Muscle layer of colon (tissue), 2 donors: ENCODE measurements at regions not wholly inside any gene's neighbourhood (a gene's known extent, or its start where the extent isn't known, plus 50 kb on each side); places are given as distances from the start of the nearest gene placed in this dataset.
A peak's percentile ranks its signal among the peaks of the same experiment; 100 is the strongest.

ENCODE experiments used
- H3K27ac ChIP-seq: one replicate; pipeline ENCODE4 v1.7.0; 2013; ENCODE audit warnings: low read depth, mild to moderate bottlenecking, low read length, moderate library complexity
- H3K27me3 ChIP-seq, 2 donors: one replicate each; pipeline ENCODE4 v1.7.0; 2013; ENCODE audit warnings: low read length in 2 of 2, mild to moderate bottlenecking in 2 of 2; ENCODE audit not compliant: insufficient read depth in 2 of 2, control insufficient read depth in 1 of 2
- H3K36me3 ChIP-seq: one replicate; pipeline ENCODE4 v1.7.0; 2013; ENCODE audit warnings: mild to moderate bottlenecking, low read length; ENCODE audit not compliant: insufficient read depth
- H3K4me1 ChIP-seq: one replicate; pipeline ENCODE4 v1.7.0; 2013; ENCODE audit warnings: mild to moderate bottlenecking, low read length; ENCODE audit not compliant: insufficient read depth
- H3K4me3 ChIP-seq, 2 donors: one replicate each; pipeline ENCODE4 v1.7.0; 2013; ENCODE audit warnings: low read length in 2 of 2, low read depth in 1 of 2, mild to moderate bottlenecking in 1 of 2, moderate library complexity in 1 of 2
- H3K9ac ChIP-seq: one replicate; pipeline ENCODE4 v1.7.0; 2013; ENCODE audit warnings: low read length
- H3K9me3 ChIP-seq: one replicate; pipeline ENCODE4 v1.7.0; 2013; ENCODE audit warnings: mild to moderate bottlenecking, low read length
- donor health status: abdominal sarcoma.
- donor health status: Adenocarcinoma of cecum.

GRCh38 chr3:56921573-56922453 lies 120.1 kb upstream of the ARHGEF3 start:
- H3K4me3 ChIP-seq, result peak overlapping the region; percentile 17 to 53
- no peak overlapping the region for H3K9ac ChIP-seq
- no peaks in the 10 kb centered on the region for H3K36me3 ChIP-seq
- H3K27ac ChIP-seq, result peak overlapping the region; percentile 40
- H3K9me3 ChIP-seq, result no peaks in the 10 kb centered on the region
- peaks cover 66% of the 10 kb centered on the region for H3K4me1 ChIP-seq
- H3K27me3 ChIP-seq, result no peaks in the 10 kb centered on the region

GRCh38 chr3:56919797-56920195 lies 118.0 kb upstream of the ARHGEF3 start:
- no peaks in the 10 kb centered on the region for H3K9me3 ChIP-seq
- H3K4me1 ChIP-seq, result peaks cover 46% of the 10 kb centered on the region
- no peaks in the 10 kb centered on the region for H3K27me3 ChIP-seq
- H3K4me3 ChIP-seq, result no peak overlapping the region
- H3K9ac ChIP-seq, result no peak overlapping the region
- no peak overlapping the region for H3K27ac ChIP-seq
- no peaks in the 10 kb centered on the region for H3K36me3 ChIP-seq

- H3K36me3 ChIP-seq, result no peaks in the 10 kb centered on the region
- no peaks in the 10 kb centered on the region for H3K9me3 ChIP-seq
- peaks cover 41% of the 10 kb centered on the region for H3K4me1 ChIP-seq
- H3K27me3 ChIP-seq, result no peaks in the 10 kb centered on the region
- no peak overlapping the region for H3K27ac ChIP-seq
- H3K9ac ChIP-seq, result no peak overlapping the region
- H3K4me3 ChIP-seq, result no peak overlapping the region
Observed at GRCh38 chr3:56919137-56919796, 117.5 kb upstream of the ARHGEF3 start.

GRCh38 chr3:56918111-56918568 lies 116.4 kb upstream of the ARHGEF3 start:
- no peak overlapping the region for H3K9ac ChIP-seq
- H3K4me3 ChIP-seq, result no peak overlapping the region
- no peaks in the 10 kb centered on the region for H3K9me3 ChIP-seq
- peaks cover 30% of the 10 kb centered on the region for H3K4me1 ChIP-seq
- H3K36me3 ChIP-seq, result no peaks in the 10 kb centered on the region
- H3K27ac ChIP-seq, result no peak overlapping the region
- no peaks in the 10 kb centered on the region for H3K27me3 ChIP-seq

GRCh38 chr3:56917361-56918110 lies 115.8 kb upstream of the ARHGEF3 start:
- Histone ChIP-seq H3K27ac (no peak overlapping the region), H3K9ac (no peak overlapping the region), H3K9me3 (no peaks in the 10 kb centered on the region), H3K27me3 (no peaks in the 10 kb centered on the region), H3K4me3 (no peak overlapping the region), H3K36me3 (no peaks in the 10 kb centered on the region), H3K4me1 (peaks cover 28% of the 10 kb centered on the region)

- Histone ChIP-seq H3K9me3 (no peaks in the 10 kb centered on the region), H3K4me3 (no peak overlapping the region), H3K4me1 (peaks cover 22% of the 10 kb centered on the region), H3K36me3 (no peaks in the 10 kb centered on the region), H3K27ac (no peak overlapping the region), H3K9ac (no peak overlapping the region), H3K27me3 (no peaks in the 10 kb centered on the region)
Observed at GRCh38 chr3:56916716-56917360, 115.1 kb upstream of the ARHGEF3 start.

GRCh38 chr3:56915966-56916586 lies 114.3 kb upstream of the ARHGEF3 start:
- H3K9me3 ChIP-seq, result no peaks in the 10 kb centered on the region
- H3K4me1 ChIP-seq, result peaks cover 15% of the 10 kb centered on the region
- no peaks in the 10 kb centered on the region for H3K36me3 ChIP-seq
- H3K27me3 ChIP-seq, result no peaks in the 10 kb centered on the region
- no peak overlapping the region for H3K27ac ChIP-seq
- no peak overlapping the region for H3K9ac ChIP-seq
- H3K4me3 ChIP-seq, result no peak overlapping the region

GRCh38 chr3:56914646-56915045 lies 112.9 kb upstream of the ARHGEF3 start:
- Histone ChIP-seq H3K27ac (no peak overlapping the region), H3K9me3 (no peaks in the 10 kb centered on the region), H3K4me3 (no peak overlapping the region), H3K4me1 (peaks cover 13% of the 10 kb centered on the region), H3K36me3 (no peaks in the 10 kb centered on the region), H3K9ac (no peak overlapping the region), H3K27me3 (no peaks in the 10 kb centered on the region)

- H3K27me3 ChIP-seq, result no peaks in the 10 kb centered on the region
- H3K9ac ChIP-seq, result no peak overlapping the region
- no peak overlapping the region for H3K4me3 ChIP-seq
- H3K9me3 ChIP-seq, result no peaks in the 10 kb centered on the region
- H3K4me1 ChIP-seq, result no peaks in the 10 kb centered on the region
- H3K27ac ChIP-seq, result no peak overlapping the region
- H3K36me3 ChIP-seq, result no peaks in the 10 kb centered on the region
Observed at GRCh38 chr3:56911363-56911762, 109.6 kb upstream of the ARHGEF3 start.

- peaks cover 13% of the 10 kb centered on the region for H3K4me1 ChIP-seq
- no peak overlapping the region for H3K9ac ChIP-seq
- H3K27me3 ChIP-seq, result no peaks in the 10 kb centered on the region
- no peaks in the 10 kb centered on the region for H3K36me3 ChIP-seq
- H3K27ac ChIP-seq, result no peak overlapping the region
- H3K9me3 ChIP-seq, result no peaks in the 10 kb centered on the region
- no peak overlapping the region for H3K4me3 ChIP-seq
Observed at GRCh38 chr3:56909349-56909748, 107.6 kb upstream of the ARHGEF3 start.
